GM18870 (cell line): ENCODE measurements at regions not wholly inside any gene's neighbourhood (a gene's known extent, or its start where the extent isn't known, plus 50 kb on each side); places are given as distances from the start of the nearest gene placed in this dataset.
"Not testable (repeated sequence)": the region's sequence is repeated elsewhere in the genome, so short reads cannot be mapped to it uniquely, and the experiment has no call there.

Experiments
- ATAC-seq: cut with Tn5 transposase; IDR thresholded peaks from one replicate; pipeline ENCODE4 v1.9.1; 2021; ENCODE audit warnings: moderate library complexity; ENCODE audit not compliant: unreplicated experiment

- ATAC-seq, result not testable (repeated sequence)
These were observed 390.4 kb upstream of the STXBP6 start for GRCh38 chr14:25440382-25440781.

- no peak for ATAC-seq
These were observed 387.0 kb upstream of the STXBP6 start for GRCh38 chr14:25436906-25437305.

GRCh38 chr14:25436288-25436875 lies 386.4 kb upstream of the STXBP6 start:
- ATAC-seq, result no peak

- no peak for ATAC-seq
These were observed 381.5 kb upstream of the STXBP6 start for GRCh38 chr14:25431211-25432076.

- ATAC-seq, result no peak
These were observed 380.9 kb upstream of the STXBP6 start for GRCh38 chr14:25430808-25431207.

- ATAC-seq, result no peak
These were observed 363.1 kb upstream of the STXBP6 start for GRCh38 chr14:25412998-25413397.

- ATAC-seq, result no peak
These were observed 362.1 kb upstream of the STXBP6 start for GRCh38 chr14:25411781-25412757.

GRCh38 chr14:25406818-25407217 lies 356.9 kb upstream of the STXBP6 start:
- no peak for ATAC-seq

GRCh38 chr14:25400607-25401206 lies 350.8 kb upstream of the STXBP6 start:
- ATAC-seq, result no peak

- peak; percentile 86 for ATAC-seq
These were observed 346.2 kb upstream of the STXBP6 start for GRCh38 chr14:25396128-25396527.

GRCh38 chr14:25394791-25395391 lies 344.9 kb upstream of the STXBP6 start:
- no peak for ATAC-seq

GRCh38 chr14:25394356-25394755 lies 344.4 kb upstream of the STXBP6 start:
- ATAC-seq, result no peak

GRCh38 chr14:25389948-25390347 lies 340.0 kb upstream of the STXBP6 start:
- no peak for ATAC-seq

- ATAC-seq, result no peak
These were observed 331.6 kb upstream of the STXBP6 start for GRCh38 chr14:25381498-25381897.

GRCh38 chr14:25375639-25376038 lies 325.7 kb upstream of the STXBP6 start:
- ATAC-seq, result no peak

GRCh38 chr14:25371068-25371467 lies 321.1 kb upstream of the STXBP6 start:
- ATAC-seq, result no peak

GRCh38 chr14:25370057-25370456 lies 320.1 kb upstream of the STXBP6 start:
- not testable (repeated sequence) for ATAC-seq

GRCh38 chr14:25358330-25358729 lies 308.4 kb upstream of the STXBP6 start:
- ATAC-seq, result no peak

- ATAC-seq, result no peak
These were observed 301.3 kb upstream of the STXBP6 start for GRCh38 chr14:25351269-25351668.

GRCh38 chr14:25350802-25351201 lies 300.9 kb upstream of the STXBP6 start:
- ATAC-seq, result no peak
